SK-N-SH (cell line): ENCODE measurements at regions not wholly inside any gene's neighbourhood (a gene's known extent, or its start where the extent isn't known, plus 50 kb on each side); places are given as distances from the start of the nearest gene placed in this dataset.

ENCODE experiments used
- CTCF ChIP-seq: fragments of 200-600 bp; sonication (generic); IDR thresholded peaks from 2 replicates; pipeline ENCODE4 v1.6.1; 2017; ENCODE audit warnings: antibody characterized with exemption, mild to moderate bottlenecking, moderate library complexity
- MAX ChIP-seq: IDR thresholded peaks from 2 replicates; pipeline ENCODE4 v1.4.0; 2012; ENCODE audit warnings: low read depth
- SIN3A ChIP-seq: IDR thresholded peaks from 2 replicates; pipeline ENCODE4 v1.6.1; 2012; ENCODE audit warnings: low read depth, mild to moderate bottlenecking, low read length, moderate library complexity, borderline replicate concordance

GRCh38 chr3:153657046-153657445 is 464.1 kb upstream of the ARHGEF26 start:
- TF ChIP-seq MAX (no peak), SIN3A (no peak), CTCF (no peak)
